ENCODE measurements at regions not wholly inside any gene's neighbourhood (a gene's known extent, or its start where the extent isn't known, plus 50 kb on each side); places are given as distances from the start of the nearest gene placed in this dataset.

GRCh38 chr4:57966987-57967760, 857.0 kb upstream of the IGFBP7 start:
- TF ChIP-seq POLR2AphosphoS5 (IDR thresholded peaks at IDR 0.05) (no peak), CTCF (IDR thresholded peaks at IDR 0.05) (no peak), POLR2A (IDR thresholded peaks at IDR 0.05) (no peak)
